ENCODE measurements at regions not wholly inside any gene's neighbourhood (a gene's known extent, or its start where the extent isn't known, plus 50 kb on each side); places are given as distances from the start of the nearest gene placed in this dataset.
A peak's percentile ranks its signal among the peaks of the same experiment; 100 is the strongest.
"Not testable (repeated sequence)": the region's sequence is repeated elsewhere in the genome, so short reads cannot be mapped to it uniquely, and the experiment has no call there.

DNA sequence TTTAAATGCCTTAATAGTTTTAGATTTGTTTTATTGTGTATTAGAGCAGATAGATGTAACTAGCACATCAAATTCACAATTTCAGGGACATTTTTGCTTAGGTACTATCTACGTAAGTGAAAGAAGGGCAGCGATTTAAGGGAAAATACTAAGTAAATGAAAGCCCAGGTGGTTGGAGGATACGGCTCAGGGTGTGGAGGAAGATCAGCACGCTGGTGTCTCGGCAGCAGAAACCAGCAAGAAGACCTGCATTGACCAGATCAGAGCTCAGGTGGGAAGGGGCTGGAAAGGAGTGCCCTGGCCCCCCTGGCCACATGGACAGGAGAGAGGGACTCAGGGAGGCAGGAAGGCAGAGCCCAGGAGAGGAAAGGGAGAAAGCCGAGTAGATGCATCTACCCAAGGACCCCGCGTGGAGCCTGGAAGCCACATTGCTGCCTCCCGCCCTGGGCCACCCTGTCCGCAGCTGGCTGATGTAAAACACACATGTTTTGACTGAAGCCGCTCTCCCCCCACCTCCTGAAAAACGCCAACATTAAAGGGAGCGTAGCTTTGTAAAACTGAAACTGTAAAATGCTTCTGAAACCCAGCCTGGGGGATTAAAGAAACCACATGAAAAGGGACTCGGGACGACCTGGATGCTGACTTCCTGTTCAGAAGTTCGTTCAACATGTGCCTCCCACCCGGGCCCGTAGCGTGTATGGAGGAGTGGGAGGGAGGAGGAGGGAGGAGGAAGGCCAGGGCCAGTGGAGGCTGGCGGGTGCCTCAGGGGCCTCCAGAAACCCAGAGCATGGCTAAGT is 72.6 kb upstream of the TARDBP start:
- peak; percentile 19 to 29 (median 23) for DNase-seq (ENCODE audit: low read depth in 3 of 3)

DNA sequence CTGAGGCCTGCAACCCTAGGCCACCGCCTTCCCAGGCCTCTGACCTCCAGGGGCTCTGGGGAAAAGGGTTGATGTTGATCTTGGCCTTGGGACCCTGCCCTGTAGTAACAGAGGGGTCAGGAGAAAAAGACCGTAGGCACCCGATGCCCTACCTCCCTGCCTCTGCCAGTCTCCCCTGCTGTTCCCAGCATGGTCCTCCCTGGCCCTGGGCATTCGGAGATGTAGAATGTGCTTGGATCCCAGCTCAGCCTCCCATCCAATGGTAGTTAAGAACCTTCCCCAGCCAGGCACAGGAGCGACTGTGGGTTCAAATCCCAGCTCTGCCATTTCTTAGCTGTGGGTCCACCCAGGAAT is 72.0 kb upstream of the TARDBP start:
- DNase-seq (ENCODE audit: low read depth in 3 of 3) = no peak

DNA sequence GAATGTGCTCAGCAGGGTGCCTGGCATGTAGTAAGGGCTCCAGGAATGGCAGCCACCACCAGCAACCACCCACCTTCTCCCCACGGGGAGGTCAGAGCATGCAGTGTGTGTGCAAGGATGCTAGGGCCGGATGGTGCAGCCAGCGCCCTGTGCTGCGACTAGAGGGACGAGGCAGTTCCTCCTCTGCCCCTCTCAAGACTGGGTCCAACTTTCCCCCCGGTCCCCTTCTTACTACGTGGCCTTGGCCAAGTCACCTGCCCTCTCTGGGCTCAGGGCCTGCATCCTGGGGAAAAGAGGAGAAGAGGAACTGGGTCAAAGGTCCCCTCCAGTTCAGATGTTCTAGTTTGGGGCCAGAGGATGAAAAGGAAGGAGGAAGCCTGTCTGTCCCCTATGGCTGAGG is 71.6 kb upstream of the TARDBP start:
- no peak for DNase-seq (ENCODE audit: low read depth in 3 of 3)

DNA sequence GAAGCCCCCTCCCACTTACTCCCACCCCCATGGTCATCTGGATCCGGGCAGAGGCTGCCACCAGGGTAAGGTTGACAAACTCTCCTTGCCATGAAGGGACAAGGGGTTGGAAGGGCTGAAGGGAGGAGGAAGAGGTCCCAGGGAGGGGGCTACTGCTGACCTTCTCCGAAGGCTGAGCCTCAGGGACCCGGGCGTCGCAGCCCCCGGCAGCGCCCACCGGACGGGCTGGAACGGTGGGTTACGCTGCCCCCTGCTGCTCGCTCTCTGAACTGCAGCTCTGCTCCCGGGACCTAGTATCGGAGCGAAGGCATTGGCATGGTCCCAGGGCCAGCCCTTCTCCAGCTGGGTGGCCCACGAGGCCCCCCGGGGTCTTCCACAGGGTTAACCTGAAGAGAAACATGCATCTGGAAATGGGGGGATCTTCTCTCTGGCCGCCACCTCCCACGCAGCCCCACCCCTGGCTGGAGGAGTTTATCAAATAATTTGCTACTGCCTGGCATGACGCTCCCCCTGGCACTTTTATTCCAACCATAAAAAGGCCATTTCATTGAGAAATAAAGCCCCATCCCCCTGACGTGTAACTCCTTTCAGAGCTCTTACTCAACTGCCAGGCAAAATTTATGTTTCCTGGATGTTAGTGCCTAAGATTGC is 70.4 kb upstream of the TARDBP start:
- DNase-seq (ENCODE audit: low read depth in 3 of 3) = peak; percentile 32 to 56 (median 44)

DNA sequence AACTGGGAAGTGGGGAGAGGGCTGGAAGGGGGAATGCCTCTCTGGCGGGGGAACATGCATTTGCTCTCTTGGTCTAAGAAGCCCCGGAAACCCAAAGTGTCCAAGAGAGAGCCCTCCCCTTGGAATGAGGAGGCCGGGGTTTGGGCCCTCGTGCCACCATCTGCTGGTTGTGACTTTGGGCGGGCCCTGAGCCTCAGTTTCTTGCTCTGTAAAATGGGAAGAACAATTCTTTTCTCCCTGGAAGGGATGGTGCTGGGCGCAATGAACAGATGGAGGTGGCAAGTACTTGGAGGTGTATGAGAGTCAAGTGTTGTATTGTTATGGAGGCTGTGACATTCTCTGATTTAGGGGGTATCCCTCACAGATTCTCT is 69.9 kb upstream of the TARDBP start:
- DNase-seq (ENCODE audit: low read depth in 3 of 3) = no peak

- no peak for DNase-seq (ENCODE audit: low read depth in 3 of 3)
Observed at GRCh38 chr1:10943041-10943440, 69.4 kb upstream of the TARDBP start.

DNA sequence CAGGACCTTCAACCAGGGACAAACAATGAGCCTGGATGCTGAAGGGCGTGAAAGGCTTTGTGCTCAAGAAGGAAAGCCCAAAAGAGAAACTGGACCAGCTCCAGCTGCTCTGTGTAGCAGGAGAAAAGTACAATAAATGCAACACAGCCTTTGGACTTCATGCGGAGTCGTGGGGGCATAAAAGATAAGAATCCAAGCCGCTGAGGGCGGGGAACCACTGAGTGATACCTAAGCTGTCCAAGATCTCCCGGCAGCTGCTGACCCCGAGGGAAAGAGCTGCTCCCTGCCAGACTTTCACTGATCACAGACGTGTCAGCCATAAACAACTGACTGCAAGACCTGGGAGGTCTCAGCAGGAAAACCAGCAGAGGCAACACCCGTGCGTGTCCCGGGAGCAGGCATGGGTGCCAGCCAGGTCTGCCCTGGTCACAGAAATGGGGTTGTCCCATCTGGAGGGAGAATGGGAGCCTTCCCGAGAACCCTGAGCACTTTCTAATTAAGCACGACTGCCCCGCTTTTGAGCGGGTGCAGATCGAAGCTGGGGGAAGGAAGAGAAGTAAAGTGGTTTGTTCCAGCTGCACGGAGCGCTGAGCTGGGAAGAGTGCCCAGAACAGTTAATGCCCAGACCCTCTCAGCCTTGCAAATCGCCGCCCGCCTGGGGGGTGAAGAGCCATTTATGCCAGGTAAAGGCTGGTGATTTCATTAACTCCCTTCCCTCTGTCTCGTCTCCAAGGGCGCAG is 68.3 kb upstream of the TARDBP start:
- no peak for DNase-seq (ENCODE audit: low read depth in 3 of 3)

- DNase-seq (ENCODE audit: low read depth in 3 of 3) = no peak
Observed at GRCh38 chr1:10945991-10946509, 66.4 kb upstream of the TARDBP start.

DNA sequence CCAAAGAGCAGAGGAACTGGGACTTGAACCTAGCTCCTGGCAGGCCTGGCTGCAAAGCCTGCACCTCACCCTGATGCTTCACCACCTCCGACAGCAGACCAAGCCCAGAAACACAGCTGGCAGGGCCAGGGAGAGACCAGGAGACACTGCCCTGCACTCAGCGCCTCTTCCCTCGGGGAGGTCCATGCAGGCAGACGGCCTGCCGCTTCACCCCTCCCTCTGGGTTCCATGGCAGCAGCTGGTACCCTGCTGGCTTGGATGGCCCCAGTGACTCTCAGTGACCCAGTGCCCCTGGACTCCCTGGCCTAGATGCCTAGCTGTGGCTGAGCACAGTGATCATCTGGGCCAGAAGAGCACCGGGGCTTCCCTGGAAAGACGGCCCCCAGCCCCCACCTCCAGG is 65.3 kb upstream of the TARDBP start:
- DNase-seq (ENCODE audit: low read depth in 3 of 3) = no peak

GRCh38 chr1:10947691-10948462 is 64.6 kb upstream of the TARDBP start:
- DNase-seq (ENCODE audit: low read depth in 3 of 3) = no peak

DNA sequence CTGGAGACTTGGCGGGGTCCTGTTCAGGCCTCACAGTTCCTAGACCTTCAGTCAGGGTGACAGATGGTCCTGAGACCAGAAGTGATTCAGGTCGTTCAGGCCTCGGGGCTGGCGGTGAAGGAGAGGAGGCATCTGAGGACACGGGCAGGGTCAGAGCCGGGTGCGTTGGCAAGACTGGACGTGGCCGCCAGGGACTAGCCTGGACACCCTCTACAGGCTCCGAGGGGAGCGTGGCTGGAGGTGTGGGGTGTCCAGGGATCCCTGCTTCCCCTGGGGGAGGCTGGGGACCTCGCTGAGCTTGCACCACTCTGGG is 64.0 kb upstream of the TARDBP start:
- DNase-seq (ENCODE audit: low read depth in 3 of 3) = no peak

DNA sequence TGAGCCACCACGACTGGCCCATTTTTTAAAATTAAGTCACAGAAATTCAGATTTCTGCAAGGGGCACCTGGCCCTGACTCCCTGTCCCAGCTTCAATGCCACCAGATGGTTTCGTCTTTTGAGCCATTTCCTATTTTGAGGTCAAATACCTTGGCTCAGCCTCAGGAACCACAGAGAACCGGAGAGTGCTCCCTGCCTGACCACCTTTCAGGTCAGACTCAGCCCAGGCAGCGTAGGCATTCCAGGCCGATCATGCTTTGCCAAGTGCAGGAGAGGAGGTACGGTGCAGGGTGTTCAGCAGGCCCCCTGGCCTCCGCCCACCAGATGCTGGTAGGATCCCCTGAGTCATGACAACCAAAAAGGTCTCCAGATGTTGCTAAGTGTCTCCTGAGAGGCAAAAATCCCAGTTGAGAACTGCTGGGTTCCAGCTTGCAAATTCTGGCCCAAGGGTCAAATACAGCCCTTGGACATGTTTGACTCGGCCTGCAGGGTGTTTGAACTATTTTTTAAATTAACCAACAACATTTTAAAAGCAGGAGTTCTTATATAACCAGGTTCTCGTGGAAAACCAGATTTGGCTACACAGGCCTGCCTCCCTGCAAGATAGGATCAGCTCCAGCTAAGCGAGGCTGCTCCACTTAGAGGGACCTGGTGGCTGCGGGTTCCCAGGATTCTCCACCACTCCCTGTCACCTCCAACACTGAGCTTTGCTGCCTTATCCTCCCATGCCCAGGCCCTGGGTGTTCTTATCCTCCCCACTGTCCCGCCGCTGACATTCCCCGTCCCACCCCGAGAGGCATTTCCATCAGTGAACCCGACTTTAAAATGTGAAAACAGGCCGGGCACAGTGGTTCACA is 61.9 kb upstream of the TARDBP start:
- no peak for DNase-seq (ENCODE audit: low read depth in 3 of 3)

DNA sequence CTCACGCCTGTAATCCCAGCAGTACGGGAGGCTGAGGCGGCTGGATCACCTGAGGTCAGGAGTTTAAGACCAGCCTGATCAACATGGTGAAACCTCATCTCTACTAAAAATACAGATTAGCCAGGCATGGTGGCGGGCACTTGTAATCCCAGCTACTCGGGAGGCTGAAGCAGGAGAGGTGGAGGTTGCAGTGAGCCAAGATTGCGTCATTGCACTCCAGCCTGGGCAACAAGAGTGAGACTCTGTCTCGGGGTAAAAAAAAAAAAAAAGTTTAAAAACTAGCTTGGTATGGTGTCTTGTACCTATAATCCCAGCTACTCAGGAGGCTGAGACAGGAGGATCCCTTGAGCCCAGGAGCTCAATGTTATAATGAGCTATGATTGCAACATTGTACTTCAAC is 61.2 kb upstream of the TARDBP start:
- not testable (repeated sequence) for DNase-seq (ENCODE audit: low read depth in 3 of 3)

- DNase-seq (ENCODE audit: low read depth in 3 of 3) = no peak
Observed at GRCh38 chr1:10951961-10952360, 60.5 kb upstream of the TARDBP start.

DNA sequence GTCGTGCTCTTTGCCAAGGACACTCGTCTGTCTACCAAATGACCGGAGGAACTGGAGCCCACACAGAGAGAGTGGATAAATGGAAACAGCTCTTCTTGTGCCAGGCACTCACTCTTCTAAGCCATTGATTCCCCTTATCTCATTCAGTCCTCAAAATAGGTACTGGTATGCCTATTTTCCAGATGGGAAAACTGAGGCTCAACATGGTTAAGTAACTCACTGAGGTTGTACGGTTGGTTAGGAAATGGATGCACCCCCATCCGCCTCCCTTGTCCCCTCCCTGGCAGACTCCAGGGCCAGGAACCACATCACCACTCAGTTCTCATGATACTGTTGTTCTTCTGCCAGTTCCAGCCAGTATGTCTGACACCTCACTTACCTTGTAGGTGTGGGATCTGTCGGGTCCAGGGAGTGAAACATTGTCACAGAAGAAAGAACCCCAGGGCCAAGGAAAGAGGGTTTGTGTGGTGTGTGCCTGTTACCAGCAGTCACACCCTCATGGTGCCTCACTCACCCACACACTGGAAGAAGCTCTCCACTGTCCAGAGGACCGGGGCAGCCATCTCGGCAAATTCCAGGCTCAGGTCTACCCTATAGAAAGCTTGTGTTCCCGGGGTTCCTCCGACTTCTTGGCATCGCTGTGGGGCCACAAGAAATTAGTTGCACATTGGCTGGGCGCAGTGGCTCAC is 58.8 kb upstream of the TARDBP start:
- DNase-seq (ENCODE audit: low read depth in 3 of 3) = no peak

GRCh38 chr1:10957133-10957532 is 55.3 kb upstream of the TARDBP start:
- no peak for DNase-seq (ENCODE audit: low read depth in 3 of 3)

DNA sequence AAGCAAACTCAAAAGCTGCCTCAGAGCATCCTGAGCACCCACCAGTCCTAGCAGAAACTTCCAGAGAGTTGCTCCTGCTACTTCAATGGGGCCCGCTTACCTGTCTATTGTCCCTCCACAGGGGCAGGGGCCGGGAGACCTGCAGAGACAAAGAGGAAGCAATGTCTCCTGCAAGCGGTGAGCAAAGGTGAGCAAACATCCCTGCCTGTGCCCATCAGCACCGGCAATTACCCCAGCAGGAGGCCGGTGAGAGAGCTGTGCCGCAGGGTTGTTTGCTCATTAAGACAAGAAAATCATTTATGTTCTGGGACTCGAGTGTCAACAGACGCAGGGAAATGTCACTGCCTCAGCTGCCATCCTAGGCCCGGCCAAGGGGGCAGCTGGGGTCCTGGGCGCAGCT is 53.8 kb upstream of the TARDBP start:
- no peak for DNase-seq (ENCODE audit: low read depth in 3 of 3)

- peak; percentile 58 to 79 (median 64) for DNase-seq (ENCODE audit: low read depth in 3 of 3)
Observed at GRCh38 chr1:10960411-10961299, 51.8 kb upstream of the TARDBP start.

DNA sequence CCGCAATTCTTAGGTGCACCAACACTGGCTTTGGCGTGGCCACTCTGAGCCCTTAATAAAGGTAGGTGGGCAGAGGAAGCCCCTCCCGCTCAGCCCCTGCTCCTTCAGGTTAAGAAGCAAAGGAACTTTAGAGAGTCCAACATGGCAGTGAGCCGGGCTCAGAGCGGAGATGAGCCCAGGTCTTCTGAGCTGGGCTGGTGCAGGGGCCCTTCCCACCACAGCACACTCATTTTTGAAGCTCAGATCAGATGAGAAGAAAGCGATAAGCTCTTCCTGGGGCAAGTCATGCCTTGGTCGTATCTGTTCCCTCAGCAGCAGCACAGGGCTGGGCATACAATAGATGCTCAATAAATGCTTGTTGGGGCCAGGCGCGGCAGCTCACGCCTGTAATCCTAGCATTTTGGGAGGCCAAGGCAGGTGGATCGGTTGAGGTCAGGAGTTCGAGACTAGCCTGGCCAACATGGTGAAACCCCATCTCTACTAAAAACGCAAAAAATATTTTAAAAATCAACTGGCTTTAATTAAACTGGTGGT is 51.1 kb upstream of the TARDBP start:
- no peak for DNase-seq (ENCODE audit: low read depth in 3 of 3)
